Ramos (cell line): ENCODE measurements at regions not wholly inside any gene's neighbourhood (a gene's known extent, or its start where the extent isn't known, plus 50 kb on each side); places are given as distances from the start of the nearest gene placed in this dataset.

Experiments used
- in situ Hi-C: fragments of 300-500 bp; cut with MboI; formaldehyde crosslinking; loops from one replicate; pipeline ENCODE4 v1.14.3; 2022; ENCODE audit warnings: low sequenced_read_pairs; ENCODE audit not compliant: unreplicated experiment

DNA sequence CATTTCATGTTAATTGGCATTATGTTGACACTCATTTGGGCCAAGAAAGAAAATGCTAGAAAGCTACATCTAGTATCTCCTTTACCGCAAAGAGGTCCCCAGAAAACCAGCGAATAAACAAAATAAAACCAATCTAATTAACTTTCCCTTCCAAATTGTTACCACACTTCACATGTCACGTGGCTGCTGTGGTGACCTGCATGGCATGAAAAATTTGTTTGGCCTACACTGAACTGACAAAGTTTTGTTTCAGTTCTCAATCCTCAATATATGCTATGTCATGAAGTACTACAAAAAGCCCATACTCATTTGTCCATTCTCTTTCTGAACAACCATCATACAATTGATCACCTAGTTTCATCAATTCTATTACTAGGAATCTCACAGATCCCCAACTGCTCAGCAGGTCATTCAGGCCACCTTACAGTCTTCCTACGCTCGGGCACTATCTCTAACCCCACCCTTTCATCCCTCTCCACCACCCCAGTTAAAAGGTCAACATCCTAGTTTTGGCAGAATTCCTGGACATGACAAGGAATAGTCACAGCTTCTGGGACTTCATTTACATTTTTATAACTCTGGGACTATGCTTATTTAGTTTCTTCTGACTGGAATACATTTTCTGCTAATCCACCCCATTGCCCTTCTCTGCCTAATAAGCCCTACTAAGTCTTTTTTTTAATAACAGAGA is 480.4 kb downstream of the IGSF11 start:
- in situ Hi-C loops = no loop called here

DNA sequence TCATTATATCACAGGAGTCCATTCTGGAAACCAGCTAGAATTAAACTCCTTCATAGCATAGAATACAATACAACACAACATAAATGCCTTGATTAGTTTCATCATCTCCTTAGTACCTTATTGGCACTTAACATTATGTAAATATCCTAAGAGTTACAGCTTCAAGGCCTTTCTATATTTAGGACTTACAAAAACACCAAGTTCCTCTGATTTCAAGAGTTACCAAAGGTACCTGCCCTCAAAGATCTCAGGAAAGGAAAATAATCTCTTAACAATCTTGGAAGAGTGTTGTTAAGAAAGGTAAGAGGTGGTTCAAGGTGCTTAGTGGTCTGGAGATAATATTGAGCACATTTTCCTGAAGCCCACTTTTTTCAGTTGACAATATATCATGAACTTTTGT is 477.7 kb downstream of the IGSF11 start:
- in situ Hi-C loops = no loop called here

DNA sequence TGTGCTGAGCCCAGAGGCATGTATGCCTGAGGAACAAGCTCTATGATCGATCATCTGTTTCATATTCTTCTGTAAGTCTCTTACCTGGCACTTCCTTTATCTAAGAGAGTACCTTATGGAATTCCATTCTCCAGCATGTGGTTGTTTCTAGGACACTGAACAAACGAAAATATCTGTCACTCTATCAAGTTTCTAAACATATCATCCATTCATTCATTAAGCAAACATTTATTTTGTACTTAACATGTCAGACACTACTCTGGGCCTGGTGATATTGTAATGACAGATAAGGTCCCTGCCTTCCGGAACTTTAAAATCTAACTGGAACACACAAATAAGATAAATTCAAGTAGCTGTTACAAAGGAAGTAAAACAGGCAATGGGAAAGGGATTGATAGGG is 477.1 kb downstream of the IGSF11 start:
- in situ Hi-C loops = no loop called here

DNA sequence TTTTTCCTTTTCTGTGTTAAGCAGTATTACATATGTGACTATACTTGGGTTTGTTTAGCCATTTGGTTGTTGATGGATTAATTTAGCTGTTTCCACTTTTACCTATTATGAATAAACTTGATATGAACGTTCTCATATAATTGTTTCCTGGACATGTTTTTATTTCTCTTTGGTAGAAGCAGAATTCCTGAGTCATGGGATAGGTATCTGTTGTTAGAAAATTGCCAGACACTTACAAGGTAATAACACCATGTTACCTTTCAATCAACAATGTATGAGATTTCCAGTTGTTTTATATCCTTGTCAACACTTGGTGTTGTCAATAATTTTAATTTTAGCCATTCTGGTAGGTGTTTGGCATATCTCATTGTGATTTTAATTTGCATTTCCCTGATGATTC is 475.4 kb downstream of the IGSF11 start:
- in situ Hi-C loops = no loop called here

DNA sequence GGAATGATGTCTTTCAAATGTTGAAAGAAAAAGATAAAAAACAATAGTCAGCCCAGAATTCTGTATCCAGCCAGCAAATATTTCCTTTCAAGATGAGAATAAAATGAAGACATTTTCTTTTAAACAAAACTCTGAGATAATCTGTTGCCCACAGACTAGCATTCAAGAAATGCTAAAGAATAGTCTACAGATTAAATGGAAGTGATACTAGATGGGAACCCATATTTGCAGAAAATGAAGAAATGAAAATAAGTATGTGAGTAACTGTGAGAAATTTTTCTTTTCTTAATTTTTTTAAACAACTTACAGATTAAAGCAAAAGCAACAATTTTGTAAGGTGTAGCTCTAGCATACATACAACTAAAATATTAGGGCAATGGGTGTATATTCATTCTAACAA is 469.8 kb downstream of the IGSF11 start:
- in situ Hi-C loops = no loop called here

DNA sequence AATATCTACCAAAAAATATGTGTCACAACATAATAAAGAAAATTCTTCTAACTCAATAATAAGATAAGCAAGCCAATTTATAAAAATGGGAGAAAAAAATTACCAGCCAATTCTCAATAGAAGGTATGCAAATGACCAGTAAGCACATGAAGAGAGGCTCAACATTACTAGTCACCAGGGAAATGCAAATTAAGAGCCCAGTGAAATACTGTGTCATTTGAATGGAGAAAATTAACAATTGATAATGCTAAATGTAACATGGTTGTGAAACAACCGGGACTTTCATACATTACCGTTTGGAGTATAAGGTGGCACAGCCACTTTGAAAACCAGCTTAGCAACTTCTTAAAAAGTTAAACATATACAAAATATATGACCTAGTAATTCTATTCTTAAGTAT is 460.7 kb downstream of the IGSF11 start:
- in situ Hi-C loops = no loop called here

DNA sequence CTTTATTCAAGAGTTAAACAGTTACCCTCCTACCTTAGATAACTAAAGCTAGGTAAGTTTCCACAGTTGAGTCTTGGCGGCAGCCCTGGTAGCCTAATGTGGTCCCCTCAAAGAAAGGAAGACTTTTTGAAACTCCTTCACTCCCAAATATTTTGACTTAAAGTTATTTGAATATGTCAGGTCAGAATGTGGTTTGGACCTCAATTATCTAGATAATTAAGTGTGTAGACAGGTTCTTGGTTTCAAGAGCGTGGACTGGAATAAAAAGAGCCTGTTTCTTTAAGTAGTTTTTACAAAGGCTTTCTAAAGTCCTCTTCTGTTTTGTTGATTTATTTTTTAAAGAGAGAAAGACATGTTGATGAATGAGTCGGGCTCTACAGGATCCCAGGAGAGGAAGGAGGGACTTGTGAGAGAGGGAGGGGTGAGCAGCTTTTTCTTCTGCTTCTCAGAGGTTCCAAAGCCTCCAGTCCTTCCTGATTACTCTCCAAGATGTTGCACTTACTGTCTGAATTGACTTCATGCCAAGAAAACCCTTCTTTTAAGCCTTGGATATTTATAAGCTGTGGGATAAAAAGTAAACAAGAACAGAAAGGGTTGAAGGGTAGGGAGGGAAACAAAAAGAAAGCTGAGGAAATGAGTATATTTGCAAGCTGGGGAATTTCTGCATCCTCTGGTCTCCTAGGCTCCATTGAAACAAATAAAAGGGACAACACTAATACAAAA is 457.4 kb downstream of the IGSF11 start:
- in situ Hi-C loops = no loop called here

DNA sequence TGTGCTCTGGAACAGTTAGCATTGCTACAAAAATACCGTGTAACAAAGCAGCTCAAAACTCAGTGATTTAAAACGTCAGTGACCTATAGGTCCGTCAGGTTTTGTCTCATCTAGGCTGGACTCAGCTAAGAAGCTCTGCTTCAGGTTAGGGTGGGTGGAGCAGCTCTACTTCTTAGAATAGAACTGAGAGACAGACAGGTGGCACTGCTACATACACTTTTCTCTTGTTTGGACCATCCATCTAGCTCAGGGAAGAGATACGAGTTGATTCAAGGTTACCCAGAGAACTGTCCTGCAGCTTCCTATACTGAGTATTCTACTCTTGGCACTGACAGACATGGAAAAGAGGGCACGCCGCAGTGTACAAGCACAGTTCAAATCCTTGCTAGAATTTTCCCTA is 456.1 kb downstream of the IGSF11 start:
- in situ Hi-C loops = no loop called here

DNA sequence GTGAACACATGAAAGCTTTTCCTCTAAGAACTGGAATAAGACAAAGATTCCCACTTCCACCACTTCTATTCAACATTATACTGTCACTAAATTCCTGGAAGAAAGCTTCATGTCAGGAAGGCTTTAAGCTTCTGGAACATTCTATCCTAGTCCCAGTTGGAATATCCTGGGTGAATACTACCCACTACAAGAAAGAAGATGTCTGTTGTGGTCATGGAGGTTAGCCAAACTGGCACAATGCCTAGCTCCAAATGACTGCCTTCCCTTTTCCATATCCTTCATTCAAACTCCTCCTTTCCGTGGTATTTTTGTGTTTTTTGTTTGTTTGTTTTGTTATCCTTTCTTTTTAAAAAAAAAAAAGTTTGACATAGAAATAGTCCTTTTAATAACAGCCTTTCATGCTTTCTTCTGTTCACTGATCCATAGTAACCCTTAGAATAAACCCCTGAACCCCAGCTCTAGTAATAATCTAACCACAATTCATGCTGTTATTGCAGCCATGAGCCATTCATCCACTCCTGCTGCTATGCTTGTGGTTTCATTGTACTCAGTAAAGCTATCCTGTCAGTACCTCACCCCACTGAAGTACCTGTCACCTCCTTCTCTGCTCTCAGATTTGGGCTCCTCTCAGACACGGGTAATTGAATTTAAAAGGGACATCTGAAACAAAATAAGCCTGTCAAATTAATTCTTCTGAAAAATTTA is 447.5 kb downstream of the IGSF11 start:
- in situ Hi-C loops = no loop called here

DNA sequence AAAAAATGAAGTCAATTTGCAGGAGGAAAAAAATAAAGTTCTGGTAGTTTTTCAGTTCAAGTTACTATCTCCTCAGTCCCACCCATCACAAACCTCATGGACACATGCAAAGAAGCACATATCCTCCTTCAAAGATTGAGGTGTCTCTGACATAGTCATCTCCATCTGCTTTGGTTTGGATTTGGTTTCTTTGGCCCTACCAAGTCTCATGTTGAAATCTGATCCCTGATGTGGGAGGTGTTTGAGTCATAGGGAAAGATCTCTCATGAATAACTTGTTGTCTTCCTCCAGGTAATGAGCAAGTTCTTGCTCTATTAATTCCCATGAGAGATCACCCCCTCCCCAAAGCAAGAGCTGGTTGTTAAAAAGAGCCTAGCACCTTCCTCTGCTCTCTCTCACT is 446.8 kb downstream of the IGSF11 start:
- in situ Hi-C loops = no loop called here

DNA sequence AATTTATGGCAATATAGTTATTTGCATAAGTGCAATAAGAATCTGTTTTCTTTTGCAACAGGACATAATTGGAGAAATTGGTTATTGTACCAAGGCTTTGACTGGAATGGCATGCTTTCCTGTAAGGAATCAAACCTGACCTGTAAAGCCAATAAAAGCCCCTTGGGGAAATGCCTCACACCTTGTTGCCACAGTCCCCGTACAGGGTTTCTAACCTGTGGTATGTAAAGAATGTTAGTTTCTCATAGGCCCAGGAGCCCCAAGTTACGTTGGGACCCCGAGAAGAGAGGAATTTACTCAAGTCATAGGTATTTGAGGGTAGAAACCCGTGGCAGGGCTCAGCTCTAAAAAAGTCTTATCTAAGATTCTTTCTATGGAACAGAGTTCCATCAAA is 441.4 kb downstream of the IGSF11 start:
- in situ Hi-C loops = no loop called here

DNA sequence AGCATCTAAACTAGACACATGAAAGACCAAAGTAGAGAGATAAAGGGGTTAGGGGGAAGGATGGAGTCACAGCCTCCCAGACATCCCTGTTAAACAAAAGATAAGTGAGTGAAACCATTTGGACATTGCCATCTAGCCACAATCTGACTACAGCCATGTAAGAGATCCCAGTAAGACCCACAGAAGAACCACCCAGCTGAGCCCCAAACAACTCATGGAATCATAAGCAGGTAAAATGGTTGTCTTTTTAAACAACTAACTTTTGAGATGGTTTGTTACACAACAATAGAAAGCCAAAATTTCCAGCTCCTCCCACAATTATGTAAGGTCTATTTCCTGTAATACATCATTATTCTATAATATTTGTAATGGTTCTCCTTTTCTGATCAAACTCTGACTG is 437.5 kb downstream of the IGSF11 start:
- in situ Hi-C loops = no loop called here

DNA sequence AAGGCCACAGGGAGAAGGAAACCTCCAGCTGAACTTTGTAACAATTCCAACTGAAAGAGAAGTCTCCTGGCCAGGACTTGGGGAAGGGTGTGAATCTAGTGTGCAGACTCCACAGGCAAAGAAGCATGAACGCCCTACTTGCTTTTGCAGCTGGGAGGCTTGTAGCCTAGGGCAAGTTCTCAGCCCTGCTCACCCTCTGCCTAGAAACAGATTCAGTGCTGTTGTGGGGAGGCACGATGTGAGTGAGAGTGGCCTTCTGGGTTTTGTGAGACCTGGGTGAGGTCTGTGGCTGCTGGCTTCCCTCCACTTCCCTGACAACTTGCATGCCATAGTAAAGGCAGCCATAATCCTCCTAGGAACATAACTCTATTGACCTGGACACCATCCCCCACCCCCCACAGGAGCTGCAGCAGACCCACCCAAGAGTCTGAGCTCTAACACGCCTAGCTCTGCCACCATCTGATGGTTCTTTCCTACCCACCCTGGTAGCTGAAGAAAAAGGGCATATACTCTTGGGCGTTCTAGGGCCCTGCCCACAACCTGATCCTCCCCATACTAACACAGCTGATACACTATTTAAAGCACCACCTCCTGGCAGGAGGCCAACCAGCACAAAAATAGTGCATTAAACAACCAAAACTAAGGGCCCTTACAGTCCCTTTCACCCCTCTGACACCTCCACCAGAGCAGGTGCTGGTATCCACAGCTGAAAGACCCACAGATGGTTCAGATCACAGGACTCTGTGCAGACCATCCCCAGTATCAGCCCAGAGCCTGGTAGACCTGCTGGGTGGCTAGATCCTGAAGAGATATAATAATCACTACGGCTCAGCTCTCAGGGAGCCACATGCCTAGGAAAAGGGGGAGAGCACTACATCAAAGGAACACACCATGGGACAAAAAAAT is 426.5 kb downstream of the IGSF11 start:
- in situ Hi-C loops = no loop called here

DNA sequence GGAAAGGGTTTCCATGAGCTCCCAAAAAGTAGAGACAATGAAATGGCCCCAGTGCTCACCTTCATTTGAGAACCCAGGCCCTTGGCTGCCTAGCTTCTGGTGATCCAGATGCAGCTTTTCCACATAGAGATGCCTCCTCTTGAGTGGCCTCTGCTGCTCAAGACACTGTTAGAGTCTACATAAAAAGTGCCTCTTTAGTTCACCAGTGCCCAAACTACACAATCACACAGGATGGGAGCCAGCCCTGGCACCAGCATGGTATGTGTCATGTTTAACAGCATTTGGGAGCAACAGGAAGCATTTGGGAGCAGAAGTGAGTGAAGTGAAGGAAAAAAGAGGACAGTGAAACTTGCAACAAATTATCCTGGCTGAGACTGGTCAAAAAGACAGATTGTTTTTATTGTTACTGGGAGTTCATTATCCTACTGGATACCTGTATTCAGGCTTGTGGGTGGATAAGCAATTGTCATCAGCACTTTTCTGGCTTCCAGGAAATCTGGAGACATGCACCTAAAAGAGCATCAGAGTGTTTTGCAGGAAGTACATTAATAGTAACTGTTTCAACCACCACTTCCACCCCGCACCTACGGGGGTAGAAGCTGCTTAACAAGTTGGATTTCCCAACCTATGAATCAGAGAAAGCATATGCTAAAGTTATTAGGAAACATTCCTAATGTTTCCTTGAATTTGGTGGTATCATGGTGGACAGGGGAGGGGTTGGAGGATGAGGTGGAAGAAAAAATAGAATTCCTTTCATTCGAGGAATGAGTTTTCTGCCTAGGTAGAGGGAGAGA is 416.2 kb downstream of the IGSF11 start:
- in situ Hi-C loops = no loop called here

DNA sequence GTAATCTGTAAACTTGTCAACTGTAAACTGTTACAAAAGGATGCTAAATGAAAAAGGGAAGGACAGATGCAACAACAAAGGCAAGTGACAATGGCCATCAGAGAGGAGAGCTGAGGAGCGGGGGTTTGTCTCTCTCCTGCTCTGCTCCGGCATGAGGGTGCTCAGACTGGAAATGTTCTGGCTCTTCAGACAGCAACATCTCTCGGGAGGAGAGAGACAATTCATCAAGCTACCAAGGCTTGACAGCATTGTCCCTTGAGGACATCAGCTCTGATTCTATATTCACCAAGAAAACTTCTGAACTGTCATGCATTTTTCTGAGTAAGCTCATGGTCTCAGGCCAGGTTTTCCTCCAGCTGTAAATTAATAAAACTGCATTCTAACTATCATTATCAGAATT is 408.2 kb downstream of the IGSF11 start:
- in situ Hi-C loops = no loop called here

DNA sequence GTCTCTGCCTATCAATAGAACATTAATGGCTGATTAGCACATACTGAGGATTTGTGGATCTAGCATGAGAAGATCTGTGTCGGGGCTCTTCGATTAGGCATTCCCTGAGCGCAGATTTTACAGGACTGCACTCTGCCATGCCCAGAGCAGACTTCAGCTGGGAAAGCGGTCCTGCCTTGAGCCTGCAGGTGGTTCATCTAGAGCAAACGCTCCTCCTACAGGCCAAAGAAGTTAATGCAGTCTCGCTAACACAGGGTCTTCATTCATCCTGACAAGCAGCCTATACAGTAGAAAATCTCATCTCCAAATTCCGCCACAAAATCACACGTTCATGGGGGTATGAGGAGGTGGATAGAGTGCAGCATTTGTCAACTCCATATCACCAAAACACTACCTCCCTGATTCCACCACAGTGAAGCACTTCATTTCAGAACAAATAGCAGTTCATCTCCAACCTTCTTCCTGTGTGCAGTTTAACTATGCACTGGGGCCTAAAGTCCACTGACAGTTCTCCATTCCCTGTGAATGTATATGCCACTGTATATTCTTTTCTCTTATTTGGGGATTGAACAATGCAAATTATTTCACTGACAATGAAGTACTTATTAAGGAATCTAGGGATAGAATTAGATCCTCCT is 405.8 kb downstream of the IGSF11 start:
- in situ Hi-C loops = no loop called here

DNA sequence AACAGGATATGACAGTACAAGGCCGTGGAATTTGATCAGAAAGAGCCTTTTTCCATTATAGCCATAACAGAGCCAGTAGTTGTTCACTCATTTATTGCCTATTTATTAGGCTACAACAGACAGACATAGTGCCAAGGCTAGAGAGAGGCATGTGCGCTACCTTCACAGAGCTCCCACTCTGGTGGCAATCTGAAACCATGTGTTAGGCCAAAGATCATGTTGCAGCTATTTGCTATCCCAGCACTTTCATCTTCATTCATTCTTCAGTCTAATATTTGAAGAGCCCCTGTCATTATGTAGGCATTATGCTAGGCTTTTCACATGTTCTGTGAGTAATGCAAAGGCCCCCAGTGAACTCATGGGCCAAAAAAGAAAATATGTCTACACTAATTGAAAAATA is 404.8 kb downstream of the IGSF11 start:
- in situ Hi-C loops = no loop called here

DNA sequence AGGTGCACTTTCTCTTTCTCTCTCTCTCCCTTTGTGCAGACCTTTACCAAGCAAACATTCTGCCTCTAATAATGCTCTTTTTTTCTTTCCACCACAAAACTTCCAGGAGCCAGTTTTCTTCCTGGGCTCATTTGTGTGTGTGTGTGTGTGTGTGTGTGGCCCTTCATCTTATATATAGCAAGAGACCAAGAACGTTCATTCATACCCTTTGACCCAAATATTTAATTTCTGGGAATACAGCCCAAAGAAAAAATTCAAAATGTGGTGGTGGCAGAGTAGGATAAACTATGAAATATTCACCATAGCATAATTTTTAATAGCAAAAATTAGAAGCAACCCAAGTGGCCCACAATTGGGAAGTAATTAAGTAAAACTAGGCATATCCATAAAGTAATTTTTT is 398.9 kb downstream of the IGSF11 start:
- in situ Hi-C loops = no loop called here

DNA sequence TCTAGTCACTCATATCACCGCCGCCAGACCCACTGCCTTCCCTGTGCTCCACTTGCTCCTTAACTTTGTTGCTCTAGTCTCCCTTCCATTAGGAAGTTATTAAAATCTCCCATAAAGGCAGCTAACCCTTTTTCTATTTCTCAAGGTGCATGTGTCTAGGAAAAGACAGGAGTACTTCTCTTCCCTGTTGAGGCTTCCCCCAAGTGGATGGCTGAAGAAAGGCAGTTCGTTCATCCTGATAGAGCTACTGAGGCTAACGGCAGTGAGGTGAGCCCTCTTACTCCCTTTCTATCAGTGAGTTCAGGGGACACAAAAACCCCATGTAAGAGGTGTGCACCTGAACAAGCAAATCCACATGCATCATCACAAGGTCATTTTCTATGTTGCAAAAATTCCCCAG is 397.8 kb downstream of the IGSF11 start:
- in situ Hi-C loops = no loop called here
